ENCODE measurements at regions not wholly inside any gene's neighbourhood (a gene's known extent, or its start where the extent isn't known, plus 50 kb on each side); places are given as distances from the start of the nearest gene placed in this dataset.
A peak's percentile ranks its signal among the peaks of the same experiment; 100 is the strongest.

GRCh38 chr2:19048593-19049266 is 309.7 kb downstream of the OSR1 start:
- Histone ChIP-seq H3K27ac (replicated peaks) (no peak overlapping the region), H3K27me3 (ENCODE audit: insufficient read depth, poor library complexity, severe bottlenecking) (no peaks in the 10 kb centered on the region), H3K4me3 (replicated peaks; ENCODE audit: insufficient read depth, low read length) (no peak overlapping the region)
- TF ChIP-seq CTCF (IDR thresholded peaks at IDR 0.05; ENCODE audit: insufficient read depth, low read length) (no peak), REST (IDR thresholded peaks at IDR 0.05; ENCODE audit: insufficient replicate concordance, low read depth) (no peak), POLR2AphosphoS5 (IDR thresholded peaks at IDR 0.05; ENCODE audit: low read depth) (no peak), GABPA (IDR thresholded peaks at IDR 0.05; ENCODE audit: low read depth) (no peak), SPI1 (IDR thresholded peaks at IDR 0.05; ENCODE audit: borderline replicate concordance, low read depth) (no peak)
- DNase-seq (ENCODE audit: low read depth in 1 of 2, low spot score in 1 of 2): no peak

- no peak for DNase-seq (ENCODE audit: low read depth in 1 of 2, low spot score in 1 of 2)
- Histone ChIP-seq H3K27me3 (ENCODE audit: insufficient read depth, poor library complexity, severe bottlenecking) (no peaks in the 10 kb centered on the region), H3K27ac (replicated peaks) (no peak overlapping the region), H3K4me3 (replicated peaks; ENCODE audit: insufficient read depth, low read length) (no peak overlapping the region)
- TF ChIP-seq SPI1 (IDR thresholded peaks at IDR 0.05; ENCODE audit: borderline replicate concordance, low read depth) (no peak), POLR2AphosphoS5 (IDR thresholded peaks at IDR 0.05; ENCODE audit: low read depth) (no peak), CTCF (IDR thresholded peaks at IDR 0.05; ENCODE audit: insufficient read depth, low read length) (no peak), REST (IDR thresholded peaks at IDR 0.05; ENCODE audit: insufficient replicate concordance, low read depth) (no peak), GABPA (IDR thresholded peaks at IDR 0.05; ENCODE audit: low read depth) (no peak)
Observed at GRCh38 chr2:19046986-19047780, 311.2 kb downstream of the OSR1 start.

GRCh38 chr2:19045151-19045550 is 313.3 kb downstream of the OSR1 start:
- DNase-seq (ENCODE audit: low read depth in 1 of 2, low spot score in 1 of 2): no peak
- Histone ChIP-seq H3K4me3 (replicated peaks; ENCODE audit: insufficient read depth, low read length) (no peak overlapping the region), H3K27ac (replicated peaks) (no peak overlapping the region), H3K27me3 (ENCODE audit: insufficient read depth, poor library complexity, severe bottlenecking) (no peaks in the 10 kb centered on the region)
- TF ChIP-seq REST (IDR thresholded peaks at IDR 0.05; ENCODE audit: insufficient replicate concordance, low read depth): no peak
- TF ChIP-seq SPI1 (IDR thresholded peaks at IDR 0.05; ENCODE audit: borderline replicate concordance, low read depth): 0 out of 2 replicates have a peak, but pooled peaks have one; percentile 7
